ENCODE measurements at regions not wholly inside any gene's neighbourhood (a gene's known extent, or its start where the extent isn't known, plus 50 kb on each side); places are given as distances from the start of the nearest gene placed in this dataset.

- TF ChIP-seq CTCF (IDR thresholded peaks at IDR 0.05) (no peak), EP300 (IDR thresholded peaks at IDR 0.05) (no peak)
Measured at GRCh38 chr5:142221091-142221860, 103.5 kb downstream of the SPRY4 start.
